ENCODE measurements at regions not wholly inside any gene's neighbourhood (a gene's known extent, or its start where the extent isn't known, plus 50 kb on each side); places are given as distances from the start of the nearest gene placed in this dataset.

- Mint-ChIP-seq H3K4me1 (ENCODE audit: low read depth) (peaks cover 42% of the 10 kb centered on the region), H3K4me3 (ENCODE audit: unreplicated experiment) (no peak overlapping the region)
- no peak for TF ChIP-seq CTCF (IDR thresholded peaks at IDR 0.05)
Observed at GRCh38 chr12:116453631-116454030, 105.5 kb upstream of the MAP1LC3B2 start.

GRCh38 chr12:116454076-116454475 is 105.1 kb upstream of the MAP1LC3B2 start:
- Mint-ChIP-seq H3K4me3 (ENCODE audit: unreplicated experiment) (no peak overlapping the region), H3K36me3 (ENCODE audit: low read depth) (no peaks in the 10 kb centered on the region), H3K9me3 (ENCODE audit: low read depth) (no peaks in the 10 kb centered on the region), H3K4me1 (ENCODE audit: low read depth) (peaks cover 42% of the 10 kb centered on the region), H3K27me3 (ENCODE audit: low read depth) (no peaks in the 10 kb centered on the region), H3K27ac (ENCODE audit: unreplicated experiment) (peak overlapping the region; percentile 100)
- TF ChIP-seq CTCF (IDR thresholded peaks at IDR 0.05) = no peak
- no peak for DNase-seq (ENCODE audit: low spot score)

More at GRCh38 chr12:116453631-116454030, 105.5 kb upstream of the MAP1LC3B2 start:
- no peaks in the 10 kb centered on the region for H3K36me3 Mint-ChIP-seq (ENCODE audit: low read depth)
- H3K9me3 Mint-ChIP-seq (ENCODE audit: low read depth) = no peaks in the 10 kb centered on the region
- H3K27me3 Mint-ChIP-seq (ENCODE audit: low read depth) = no peaks in the 10 kb centered on the region
- peak overlapping the region; percentile 83 for H3K27ac Mint-ChIP-seq (ENCODE audit: unreplicated experiment)
- no peak for DNase-seq (ENCODE audit: low spot score)

- H3K36me3 Mint-ChIP-seq (ENCODE audit: low read depth) = no peaks in the 10 kb centered on the region
- H3K4me3 Mint-ChIP-seq (ENCODE audit: unreplicated experiment) = peak overlapping the region; percentile 39
- H3K4me1 Mint-ChIP-seq (ENCODE audit: low read depth) = peaks cover 37% of the 10 kb centered on the region
- peak; percentile 7 for TF ChIP-seq CTCF (IDR thresholded peaks at IDR 0.05)
- H3K27me3 Mint-ChIP-seq (ENCODE audit: low read depth) = no peaks in the 10 kb centered on the region
- peak overlapping the region; percentile 100 for H3K27ac Mint-ChIP-seq (ENCODE audit: unreplicated experiment)
- H3K9me3 Mint-ChIP-seq (ENCODE audit: low read depth) = no peaks in the 10 kb centered on the region
- DNase-seq (ENCODE audit: low spot score) = no peak
Observed at GRCh38 chr12:116454950-116455447, 104.2 kb upstream of the MAP1LC3B2 start.

- H3K4me3 Mint-ChIP-seq (ENCODE audit: unreplicated experiment) = peak overlapping the region; percentile 60
- no peak for TF ChIP-seq CTCF (IDR thresholded peaks at IDR 0.05)
- H3K27ac Mint-ChIP-seq (ENCODE audit: unreplicated experiment) = peak overlapping the region; percentile 100
- DNase-seq (ENCODE audit: low spot score) = no peak
- no peaks in the 10 kb centered on the region for H3K36me3 Mint-ChIP-seq (ENCODE audit: low read depth)
- no peaks in the 10 kb centered on the region for H3K27me3 Mint-ChIP-seq (ENCODE audit: low read depth)
- H3K9me3 Mint-ChIP-seq (ENCODE audit: low read depth) = no peaks in the 10 kb centered on the region
- H3K4me1 Mint-ChIP-seq (ENCODE audit: low read depth) = peaks cover 36% of the 10 kb centered on the region
Observed at GRCh38 chr12:116455540-116456329, 103.4 kb upstream of the MAP1LC3B2 start.

GRCh38 chr12:116456330-116457082 is 102.7 kb upstream of the MAP1LC3B2 start:
- H3K9me3 Mint-ChIP-seq (ENCODE audit: low read depth) = no peaks in the 10 kb centered on the region
- H3K36me3 Mint-ChIP-seq (ENCODE audit: low read depth) = no peaks in the 10 kb centered on the region
- peak overlapping the region; percentile 60 for H3K4me3 Mint-ChIP-seq (ENCODE audit: unreplicated experiment)
- no peaks in the 10 kb centered on the region for H3K27me3 Mint-ChIP-seq (ENCODE audit: low read depth)
- no peak for DNase-seq (ENCODE audit: low spot score)
- peak overlapping the region; percentile 100 for H3K27ac Mint-ChIP-seq (ENCODE audit: unreplicated experiment)
- peaks cover 36% of the 10 kb centered on the region for H3K4me1 Mint-ChIP-seq (ENCODE audit: low read depth)
- peak; percentile 16 for TF ChIP-seq CTCF (IDR thresholded peaks at IDR 0.05)

Data from chondrocyte (in vitro differentiated cells).